NCI-H187 (cell line): ENCODE measurements at regions not wholly inside any gene's neighbourhood (a gene's known extent, or its start where the extent isn't known, plus 50 kb on each side); places are given as distances from the start of the nearest gene placed in this dataset.

Source experiments
- DNase-seq, 2 experiments: peaks; one replicate each; lab custom pipeline; 2025; lab: John Stamatoyannopoulos, UW

- DNase-seq = no peak
Measured at GRCh38 chr1:112264553-112264952, 131.5 kb upstream of the CTTNBP2NL start.

GRCh38 chr1:112265931-112266330, 130.1 kb upstream of the CTTNBP2NL start:
- DNase-seq = no peak

DNA sequence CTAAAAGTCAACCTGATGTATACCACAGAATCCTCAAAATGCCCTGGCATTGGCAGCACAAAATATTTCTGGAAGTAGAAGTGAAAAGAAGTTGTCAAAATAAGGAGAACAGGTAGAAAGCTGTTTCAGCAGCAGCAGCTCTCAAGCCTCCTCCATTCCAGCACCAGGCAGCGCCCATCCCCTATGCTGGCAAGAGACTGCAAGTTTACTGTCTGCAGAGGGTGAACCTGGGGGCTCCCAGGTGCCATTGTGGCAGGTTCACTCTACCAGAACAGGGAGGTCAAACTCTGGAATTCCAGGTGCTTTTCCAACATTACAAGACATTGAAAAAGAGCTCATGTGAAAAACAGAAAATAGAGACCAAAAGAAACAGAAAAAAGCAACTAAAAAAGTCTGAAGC, 128.8 kb upstream of the CTTNBP2NL start:
- no peak for DNase-seq

GRCh38 chr1:112267929-112268328, 128.1 kb upstream of the CTTNBP2NL start:
- DNase-seq = no peak

- DNase-seq = no peak
Measured at GRCh38 chr1:112268408-112268807, 127.6 kb upstream of the CTTNBP2NL start.

DNA sequence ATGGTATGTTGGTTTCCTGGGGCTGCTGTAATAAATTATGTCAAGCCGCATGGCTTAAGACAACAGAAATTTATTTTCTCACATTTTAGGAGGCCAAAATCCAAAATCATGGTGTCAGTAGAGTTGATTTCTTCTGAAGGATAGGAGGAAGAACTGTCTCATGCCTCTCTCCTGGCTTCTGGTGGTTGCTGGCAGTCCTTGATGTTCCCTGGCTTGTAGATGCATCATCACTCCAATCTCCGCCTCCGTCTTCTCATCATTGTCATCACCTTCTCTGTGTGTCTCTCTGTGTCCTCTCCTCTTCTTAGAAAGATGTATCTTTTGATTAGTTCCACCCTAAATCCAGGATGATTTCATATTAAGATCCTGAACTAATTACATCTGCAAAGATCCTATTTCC, 124.7 kb upstream of the CTTNBP2NL start:
- DNase-seq = no peak

- no peak for DNase-seq
Measured at GRCh38 chr1:112272101-112272772, 123.8 kb upstream of the CTTNBP2NL start.

- no peak for DNase-seq
Measured at GRCh38 chr1:112284796-112285195, 111.2 kb upstream of the CTTNBP2NL start.

- no peak for DNase-seq
Measured at GRCh38 chr1:112285316-112285715, 110.7 kb upstream of the CTTNBP2NL start.

DNA sequence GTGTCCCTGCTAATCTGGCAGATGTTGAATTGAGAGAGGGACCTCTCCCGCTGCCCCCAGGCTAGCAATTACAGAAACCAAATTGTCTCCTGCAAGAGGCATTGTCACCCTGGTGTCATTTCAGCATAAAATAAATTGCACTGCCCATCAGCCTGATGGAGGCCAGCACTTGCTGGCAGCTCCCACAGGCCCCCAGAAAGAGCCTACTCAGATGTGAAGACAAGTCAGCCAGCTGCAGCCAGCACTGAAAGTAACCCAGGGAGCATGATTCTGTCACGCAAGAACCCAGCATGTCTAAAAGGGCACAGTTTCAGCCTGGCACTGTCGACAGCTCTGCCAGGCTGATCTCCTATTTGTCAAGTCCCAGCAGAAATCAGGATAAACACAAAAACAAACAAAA, 110.3 kb upstream of the CTTNBP2NL start:
- no peak for DNase-seq

- DNase-seq = no peak
Measured at GRCh38 chr1:112296908-112297307, 99.1 kb upstream of the CTTNBP2NL start.

DNA sequence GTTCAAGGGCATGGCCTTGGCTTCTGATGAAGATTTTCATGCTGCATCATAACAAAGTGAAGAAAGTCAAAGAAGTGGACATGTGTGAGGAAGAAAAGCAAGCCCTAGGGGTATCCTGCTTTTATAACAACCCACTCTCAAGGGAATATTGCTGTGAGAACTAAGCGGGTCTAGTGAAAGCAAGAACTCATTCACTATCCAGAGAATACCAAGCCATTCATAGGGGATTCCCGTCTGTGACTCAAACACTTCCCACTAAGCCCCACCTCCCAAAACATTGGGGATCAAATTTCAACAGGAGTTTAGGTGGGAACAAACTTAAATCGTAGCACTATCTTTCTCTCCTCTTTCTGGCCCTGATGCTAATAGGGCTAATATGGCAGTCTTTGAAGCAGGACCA, 98.5 kb upstream of the CTTNBP2NL start:
- no peak for DNase-seq

- DNase-seq = peak in 1 of 2 experiments; percentile 36
Measured at GRCh38 chr1:112298558-112298957, 97.5 kb upstream of the CTTNBP2NL start.

GRCh38 chr1:112304126-112304525, 91.9 kb upstream of the CTTNBP2NL start:
- DNase-seq = no peak

DNA sequence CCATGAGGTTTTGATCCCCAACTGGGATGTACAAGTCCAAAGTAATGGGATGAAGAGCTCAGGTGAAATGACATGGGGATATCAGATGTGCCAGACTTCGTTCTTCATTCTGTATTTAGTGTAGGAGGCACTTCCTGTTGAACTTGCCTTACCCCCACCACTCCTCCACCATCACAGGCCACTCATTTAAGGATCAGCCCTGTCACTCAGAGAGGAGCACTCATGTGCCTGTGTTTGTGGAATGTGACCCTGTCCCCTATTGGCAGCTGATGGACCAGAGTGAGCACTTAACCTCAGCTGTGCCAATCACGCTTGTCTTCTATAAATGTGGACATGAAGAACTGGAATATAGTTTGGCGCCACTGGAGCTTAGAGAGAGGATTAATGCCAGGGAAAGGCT, 91.4 kb upstream of the CTTNBP2NL start:
- no peak for DNase-seq

DNA sequence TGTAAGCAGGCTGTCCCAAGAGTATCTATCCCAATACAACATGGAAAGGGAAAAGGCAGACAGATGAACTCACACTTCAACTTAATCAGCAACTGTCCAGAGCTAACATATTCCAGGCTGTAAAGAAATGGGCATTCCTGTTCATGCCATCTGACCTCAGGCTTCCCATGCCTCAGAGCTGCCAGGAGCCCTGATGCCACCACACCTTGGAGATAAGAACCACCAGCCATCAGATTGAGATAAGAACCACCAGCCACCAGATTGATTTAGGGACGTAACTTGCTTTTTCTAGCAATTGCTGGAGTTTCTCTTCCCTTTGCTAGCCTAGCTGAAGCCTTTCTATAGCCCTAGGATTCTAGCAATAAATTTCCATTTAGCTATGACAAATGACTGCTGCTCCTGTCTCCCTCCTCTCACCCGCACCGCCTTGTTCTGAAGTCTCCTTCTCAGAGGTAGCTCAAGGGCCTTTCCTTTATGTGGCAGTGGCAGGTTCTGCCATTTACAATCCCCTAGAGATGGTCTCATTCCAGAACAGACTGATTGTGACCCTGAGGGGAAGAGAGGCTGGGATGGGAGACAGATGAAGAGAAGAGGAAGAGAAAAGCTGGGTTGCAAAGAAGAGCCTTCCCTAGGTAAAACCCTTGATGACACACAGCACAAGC, 88.0 kb upstream of the CTTNBP2NL start:
- no peak for DNase-seq

- no peak for DNase-seq
Measured at GRCh38 chr1:112308716-112309115, 87.3 kb upstream of the CTTNBP2NL start.

- no peak for DNase-seq
Measured at GRCh38 chr1:112309499-112309898, 86.5 kb upstream of the CTTNBP2NL start.

DNA sequence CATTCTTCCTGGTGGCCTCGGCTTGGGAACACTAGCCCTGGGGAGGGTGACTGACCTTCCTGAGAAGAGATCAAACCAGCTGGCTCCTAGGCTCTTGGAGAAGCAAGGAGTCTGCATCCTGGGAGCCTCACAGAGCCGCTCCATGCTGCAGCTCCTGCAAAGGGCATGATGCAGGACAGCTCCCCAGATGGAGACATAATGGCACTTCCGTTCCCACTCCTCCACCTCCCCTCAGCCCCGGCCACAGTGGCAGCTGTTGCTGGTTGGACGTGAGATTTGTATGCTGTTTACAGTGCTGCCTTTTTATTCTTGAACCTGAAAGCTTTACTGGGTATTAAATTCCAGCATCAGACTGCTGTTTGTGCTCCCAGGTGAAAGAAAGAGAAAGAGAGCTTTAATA, 83.7 kb upstream of the CTTNBP2NL start:
- DNase-seq = no peak

DNA sequence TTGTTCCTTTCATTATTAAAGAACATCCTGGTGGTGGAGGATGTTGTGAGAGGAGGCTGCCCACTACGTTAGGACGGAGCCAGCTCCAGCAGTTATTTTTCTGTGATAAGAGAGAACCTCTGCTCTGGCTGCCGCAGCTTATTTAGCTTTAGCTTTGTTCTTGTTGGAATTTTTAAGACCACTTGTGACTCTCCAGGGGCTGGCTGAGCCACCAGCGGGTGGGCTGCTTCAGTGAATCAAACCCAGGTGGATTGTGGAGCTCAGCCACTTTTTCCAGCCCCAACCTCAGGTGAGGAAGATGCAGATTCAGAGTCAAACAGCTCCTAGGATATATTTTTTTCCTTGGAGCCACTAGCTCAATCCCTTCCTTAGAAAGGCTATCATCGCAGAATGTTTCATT, 83.1 kb upstream of the CTTNBP2NL start:
- DNase-seq = no peak

DNA sequence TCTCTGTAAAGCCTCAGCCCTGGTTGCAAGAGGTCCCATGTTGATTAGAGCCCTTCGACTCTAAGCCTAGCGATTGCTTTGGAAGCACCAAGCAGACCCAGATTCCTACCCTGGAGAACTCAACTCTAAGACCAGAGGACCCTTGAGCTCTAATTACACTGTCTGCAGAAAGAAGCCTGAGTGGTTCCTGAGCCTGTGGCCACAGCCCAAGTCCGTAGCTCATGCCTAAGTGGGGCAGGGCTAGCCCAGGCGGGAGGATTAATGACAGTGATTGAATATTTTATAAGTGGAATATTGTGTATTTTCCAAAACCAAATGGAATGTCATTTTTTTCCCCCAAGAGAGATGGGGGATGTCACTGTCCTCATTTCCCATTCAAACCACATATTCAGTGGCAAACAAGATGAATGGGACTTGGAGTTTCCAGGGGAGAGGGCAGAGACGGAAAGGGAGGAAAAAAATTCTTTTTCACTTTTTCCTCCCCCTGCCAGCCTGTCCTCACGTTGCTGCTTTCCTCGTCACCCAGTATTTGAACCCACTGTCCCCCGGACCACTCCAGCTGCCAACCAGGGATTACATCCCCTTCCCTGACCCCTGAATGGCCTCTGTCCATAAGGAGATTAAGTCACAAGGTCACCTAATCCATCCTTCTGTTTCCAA, 79.6 kb upstream of the CTTNBP2NL start:
- DNase-seq = peak in 1 of 2 experiments; percentile 13

GRCh38 chr1:112317140-112317539, 78.9 kb upstream of the CTTNBP2NL start:
- no peak for DNase-seq

GRCh38 chr1:112317611-112318062, 78.4 kb upstream of the CTTNBP2NL start:
- DNase-seq = no peak
